Raji (cell line): ENCODE measurements at regions not wholly inside any gene's neighbourhood (a gene's known extent, or its start where the extent isn't known, plus 50 kb on each side); places are given as distances from the start of the nearest gene placed in this dataset.

ENCODE experiments used
- POLR2A ChIP-seq: IDR thresholded peaks from 2 replicates; pipeline ENCODE4 v1.6.1; 2011; ENCODE audit warnings: low read depth, low read length, control low read depth; ENCODE audit not compliant: insufficient read depth

DNA sequence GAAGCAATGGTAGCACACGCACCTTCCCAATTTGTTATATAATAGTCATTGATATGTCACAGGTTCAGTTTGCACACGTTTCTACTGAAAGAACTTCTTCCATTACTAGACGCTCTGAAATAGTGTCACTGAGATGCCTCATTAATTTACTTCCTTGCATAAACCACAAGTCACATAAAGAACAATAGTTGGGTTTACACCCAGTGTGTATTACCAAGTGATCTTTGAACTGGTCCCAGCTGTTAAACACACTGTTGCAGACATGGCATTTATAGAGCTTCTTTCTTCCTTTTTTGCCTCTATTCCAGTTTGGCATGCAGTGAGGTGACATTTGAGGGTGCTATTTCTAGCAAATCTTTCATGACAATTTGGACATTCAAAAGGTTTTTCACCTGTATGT, 245.3 kb downstream of the EPM2A start:
- TF ChIP-seq POLR2A: no peak

GRCh38 chr6:145491126-145491525, 244.2 kb downstream of the EPM2A start:
- TF ChIP-seq POLR2A: no peak

DNA sequence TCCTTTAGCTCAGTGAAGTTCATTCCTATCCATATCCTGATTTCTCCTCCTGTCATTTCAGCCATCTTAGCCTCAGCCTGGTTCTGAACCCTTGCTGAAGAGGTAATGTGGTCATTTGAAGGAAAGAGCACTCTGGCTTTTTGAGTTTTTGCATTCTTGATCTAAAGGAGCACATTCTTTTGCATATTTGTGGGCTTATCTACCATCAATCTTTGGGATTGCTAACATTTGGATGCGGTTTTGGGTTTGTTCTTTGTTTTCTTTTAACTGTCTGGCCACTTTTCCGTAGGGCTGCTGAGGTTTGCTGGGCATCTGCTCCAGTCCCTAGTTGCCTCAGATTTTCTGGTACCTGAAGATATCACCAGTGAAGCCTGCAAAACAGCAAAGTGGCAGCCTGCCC, 238.3 kb downstream of the EPM2A start:
- TF ChIP-seq POLR2A: no peak

GRCh38 chr6:145498425-145498824, 236.9 kb downstream of the EPM2A start:
- no peak for TF ChIP-seq POLR2A

DNA sequence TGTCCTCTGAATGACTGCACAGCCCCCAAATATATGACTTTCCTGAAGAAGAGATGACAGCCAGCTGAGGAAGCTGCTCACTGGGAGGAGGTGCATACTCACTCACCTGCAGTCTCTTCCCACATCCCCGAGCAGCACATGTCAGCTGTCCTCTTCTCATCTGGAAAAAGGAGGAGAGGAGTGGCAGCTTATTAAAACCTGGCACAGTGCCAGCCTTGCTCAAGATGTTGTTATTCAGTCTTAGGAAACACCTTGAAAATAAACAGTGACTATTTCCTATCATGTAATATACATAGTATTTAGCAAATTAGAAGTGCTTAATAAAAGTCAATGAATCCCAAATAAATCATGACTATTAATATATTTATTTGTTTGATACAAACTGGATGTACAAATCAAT, 232.9 kb downstream of the EPM2A start:
- TF ChIP-seq POLR2A: no peak

DNA sequence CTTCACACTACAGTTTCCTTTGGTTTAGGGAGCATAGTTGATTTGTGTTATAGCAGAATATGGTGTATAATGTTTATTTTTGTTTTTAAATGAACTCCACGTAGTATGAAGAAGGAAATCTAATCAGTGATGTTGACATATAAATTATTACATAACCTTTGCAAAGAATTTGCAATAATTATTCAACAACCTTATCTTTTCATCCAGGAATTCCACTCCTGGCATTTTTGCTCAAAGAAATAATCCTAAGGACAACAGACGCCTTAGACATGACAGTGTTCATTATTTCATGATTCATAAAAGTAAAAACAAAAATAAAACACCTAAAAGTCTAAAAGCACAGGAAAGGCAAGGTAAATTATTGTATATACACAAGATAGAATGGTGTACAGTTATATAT, 229.2 kb downstream of the EPM2A start:
- no peak for TF ChIP-seq POLR2A

GRCh38 chr6:145506565-145506964, 228.8 kb downstream of the EPM2A start:
- TF ChIP-seq POLR2A: no peak

GRCh38 chr6:145507239-145507638, 228.1 kb downstream of the EPM2A start:
- no peak for TF ChIP-seq POLR2A

DNA sequence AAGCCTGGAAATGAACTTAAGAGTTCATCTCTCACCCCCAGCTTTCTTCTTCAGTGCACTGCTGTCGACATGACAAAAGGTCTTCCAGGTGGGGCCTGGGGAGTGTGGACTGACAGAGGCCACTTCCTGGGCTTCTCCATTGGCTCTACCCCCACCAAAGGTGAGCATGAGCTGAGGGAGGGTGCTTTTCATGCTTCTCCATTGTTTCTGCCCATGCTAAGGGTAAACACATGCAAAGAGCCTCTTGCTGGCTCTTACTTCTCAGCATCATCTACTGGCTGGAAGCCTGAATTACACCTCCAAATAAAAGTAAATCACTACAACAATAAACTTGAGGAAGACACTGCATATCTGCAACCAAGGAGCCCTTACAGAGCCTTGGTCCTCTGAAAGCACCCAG, 227.2 kb downstream of the EPM2A start:
- no peak for TF ChIP-seq POLR2A

GRCh38 chr6:145517492-145517891, 217.8 kb downstream of the EPM2A start:
- no peak for TF ChIP-seq POLR2A

DNA sequence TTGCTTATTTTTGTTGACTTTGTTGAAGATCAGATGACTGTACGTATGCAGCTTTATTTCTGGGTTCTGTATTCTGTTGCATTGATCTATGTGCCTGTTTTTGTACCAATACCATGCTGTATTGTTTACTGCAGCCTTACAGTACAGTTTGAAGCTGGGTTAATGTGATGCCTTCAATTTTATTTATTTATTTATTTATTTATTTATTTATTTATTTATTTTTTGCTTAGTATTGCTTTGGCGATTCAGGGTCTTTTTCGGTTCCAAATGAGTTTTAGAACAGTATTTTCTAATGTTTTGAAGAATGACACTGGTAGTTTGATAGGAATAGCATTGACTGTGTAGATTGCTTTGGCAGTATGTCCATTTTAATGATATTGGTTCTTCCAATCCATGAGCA, 210.3 kb downstream of the EPM2A start:
- TF ChIP-seq POLR2A: no peak

DNA sequence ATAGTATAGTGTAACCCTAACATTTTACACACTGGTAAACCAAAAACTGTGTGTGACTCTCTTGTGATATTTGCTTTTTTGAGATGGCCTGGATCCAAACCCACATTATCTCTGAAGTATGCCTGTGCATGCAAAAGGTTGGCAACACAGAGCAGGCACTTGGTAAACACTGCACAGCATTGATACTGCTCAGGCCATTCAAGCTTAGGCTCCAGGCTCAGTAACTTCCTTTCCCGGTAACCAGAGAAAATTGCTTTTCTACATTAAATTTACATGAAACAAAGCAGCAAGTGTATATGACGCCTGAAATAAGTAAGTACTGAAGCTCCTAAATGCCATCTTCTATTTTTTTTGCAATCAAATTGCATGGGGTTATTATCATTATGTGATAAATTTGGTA, 205.7 kb downstream of the EPM2A start:
- no peak for TF ChIP-seq POLR2A

- TF ChIP-seq POLR2A: no peak
Observed at GRCh38 chr6:145530454-145530853, 204.9 kb downstream of the EPM2A start.

GRCh38 chr6:145531032-145531431, 204.3 kb downstream of the EPM2A start:
- no peak for TF ChIP-seq POLR2A

DNA sequence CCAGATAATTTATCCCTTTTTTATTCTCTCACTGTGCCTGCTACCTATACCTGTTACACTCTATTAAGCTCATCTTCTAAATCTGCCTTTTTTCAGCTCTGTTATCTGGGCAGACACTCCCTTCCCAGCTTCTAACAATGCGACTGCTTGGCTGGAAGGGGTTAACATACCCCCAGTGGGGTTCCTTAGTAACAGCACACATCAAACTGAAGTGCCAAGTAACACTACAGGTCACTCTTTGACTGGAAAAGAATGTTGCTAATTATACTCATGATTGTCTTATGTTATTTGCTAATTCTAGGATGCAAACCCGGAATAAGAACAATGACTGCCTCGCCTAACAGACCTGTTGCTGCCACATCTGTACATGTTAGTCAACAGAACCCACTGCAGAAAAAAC, 203.5 kb downstream of the EPM2A start:
- no peak for TF ChIP-seq POLR2A

DNA sequence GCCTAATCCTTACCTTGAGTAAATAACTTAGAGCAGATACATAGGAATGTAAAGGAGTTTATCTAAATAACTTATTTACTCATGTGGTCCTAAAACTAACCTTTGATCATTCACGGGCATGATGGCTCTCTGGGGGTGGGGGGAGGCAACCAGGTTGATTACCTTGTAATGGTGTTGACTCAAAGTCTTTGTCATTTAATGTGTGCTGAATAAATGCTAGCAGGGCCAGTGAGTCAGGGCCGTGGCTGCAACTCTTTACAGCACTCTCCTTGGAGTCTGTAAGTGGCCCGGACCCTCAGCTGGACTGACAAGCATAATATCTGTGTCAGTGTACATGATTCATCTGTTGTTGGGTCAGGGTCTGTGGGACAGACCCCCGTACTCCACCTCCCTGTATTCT, 203.0 kb downstream of the EPM2A start:
- TF ChIP-seq POLR2A: no peak

GRCh38 chr6:145534989-145535388, 200.3 kb downstream of the EPM2A start:
- no peak for TF ChIP-seq POLR2A

DNA sequence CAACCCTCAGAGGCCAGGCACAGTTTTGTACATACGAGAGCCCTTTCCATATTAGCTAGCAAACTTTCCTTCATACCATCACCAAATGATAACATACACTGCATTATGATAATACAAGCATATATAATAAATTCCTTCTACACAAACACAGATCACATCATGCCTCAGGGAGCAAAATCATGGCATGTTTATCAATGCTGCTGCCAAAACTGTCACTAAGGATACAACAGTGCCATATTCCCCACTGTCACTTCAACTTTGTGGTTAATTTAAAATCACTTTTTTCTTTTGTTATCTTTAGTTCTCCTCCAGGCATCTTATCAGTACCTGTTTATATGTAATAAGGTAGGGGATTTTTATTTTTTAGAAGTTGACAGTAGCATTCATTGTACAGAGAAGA, 196.3 kb downstream of the EPM2A start:
- no peak for TF ChIP-seq POLR2A
